Right ventricle myocardium inferior (tissue), 1 donor: ENCODE measurements at regions not wholly inside any gene's neighbourhood (a gene's known extent, or its start where the extent isn't known, plus 50 kb on each side); places are given as distances from the start of the nearest gene placed in this dataset.
A peak's percentile ranks its signal among the peaks of the same experiment; 100 is the strongest.

Source experiments
- ATAC-seq: fragments of 200-7000 bp; cut with Tn5 transposase; one replicate; pipeline ENCODE4 v1.9.1; 2020; ENCODE audit warnings: mild to moderate bottlenecking, moderate library complexity
- DNase-seq: peaks from one replicate; pipeline ENCODE4 v3.0.0; 2021; ENCODE audit errors: missing footprints
- intact Hi-C: fragments of 100-400 bp; cut with DNase I; formaldehyde crosslinking; loops from one replicate; pipeline ENCODE4 v1.11.0; 2022
- donor health status: DM: no; HTN: yes; CAD: no; lungs with severe emphysema.

DNA sequence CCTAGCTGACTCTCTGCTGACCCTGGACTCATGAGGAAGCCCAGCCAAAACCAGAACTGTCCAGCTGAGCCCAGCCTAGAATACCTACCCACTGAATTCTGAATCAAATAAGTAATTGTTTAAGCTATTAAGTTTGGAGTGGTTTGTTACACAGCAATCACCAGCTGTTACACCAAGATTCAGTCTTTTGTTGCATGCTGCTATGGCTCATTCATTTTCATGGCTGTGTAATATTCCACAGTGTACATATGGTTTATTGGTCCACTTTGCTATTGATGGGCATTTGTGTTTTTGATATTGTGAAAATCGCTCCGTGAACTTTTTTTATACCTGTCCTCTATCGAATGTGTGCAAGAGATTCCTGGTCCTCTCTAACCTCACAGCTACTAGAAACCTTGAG, 156.4 kb downstream of the FGF18 start:
- ATAC-seq (no peak), DNase-seq (no peak)
- intact Hi-C loops = no loop called here

DNA sequence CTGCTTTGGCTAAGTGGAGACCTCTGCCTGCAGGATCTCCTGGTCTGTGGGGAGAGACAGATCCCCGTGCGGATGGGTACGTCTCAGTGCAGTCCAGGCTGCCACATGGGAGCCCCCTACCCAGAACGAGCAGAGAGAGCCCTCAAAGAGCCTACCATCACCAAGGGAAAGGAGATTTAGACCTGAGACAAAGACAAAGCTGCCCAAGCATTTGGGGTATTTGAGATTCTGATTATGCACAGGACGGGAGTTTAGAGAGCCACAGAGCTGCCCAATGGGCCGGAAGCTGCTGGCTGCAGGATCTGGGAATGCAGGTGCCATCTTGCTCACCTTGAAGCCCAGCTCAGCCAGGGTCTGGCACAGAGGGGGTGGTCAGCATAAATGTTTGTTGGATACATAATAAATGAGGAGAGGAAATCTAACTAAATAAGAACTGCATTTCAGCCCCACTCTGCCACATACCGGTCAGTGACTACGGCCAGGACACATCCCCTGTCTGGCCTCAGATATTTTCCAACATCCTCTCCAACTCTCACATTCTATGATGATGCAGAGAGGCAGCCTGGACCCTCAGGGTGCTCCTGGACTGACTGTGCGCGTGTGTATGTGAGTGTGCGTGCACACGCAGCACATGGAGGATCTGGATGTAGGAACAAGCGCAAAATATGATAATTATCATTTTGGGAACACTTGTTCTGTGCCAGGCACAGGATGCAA, 157.8 kb downstream of the FGF18 start:
- DNase-seq (no peak), ATAC-seq (no peak)
- intact Hi-C loops = no loop called here

DNA sequence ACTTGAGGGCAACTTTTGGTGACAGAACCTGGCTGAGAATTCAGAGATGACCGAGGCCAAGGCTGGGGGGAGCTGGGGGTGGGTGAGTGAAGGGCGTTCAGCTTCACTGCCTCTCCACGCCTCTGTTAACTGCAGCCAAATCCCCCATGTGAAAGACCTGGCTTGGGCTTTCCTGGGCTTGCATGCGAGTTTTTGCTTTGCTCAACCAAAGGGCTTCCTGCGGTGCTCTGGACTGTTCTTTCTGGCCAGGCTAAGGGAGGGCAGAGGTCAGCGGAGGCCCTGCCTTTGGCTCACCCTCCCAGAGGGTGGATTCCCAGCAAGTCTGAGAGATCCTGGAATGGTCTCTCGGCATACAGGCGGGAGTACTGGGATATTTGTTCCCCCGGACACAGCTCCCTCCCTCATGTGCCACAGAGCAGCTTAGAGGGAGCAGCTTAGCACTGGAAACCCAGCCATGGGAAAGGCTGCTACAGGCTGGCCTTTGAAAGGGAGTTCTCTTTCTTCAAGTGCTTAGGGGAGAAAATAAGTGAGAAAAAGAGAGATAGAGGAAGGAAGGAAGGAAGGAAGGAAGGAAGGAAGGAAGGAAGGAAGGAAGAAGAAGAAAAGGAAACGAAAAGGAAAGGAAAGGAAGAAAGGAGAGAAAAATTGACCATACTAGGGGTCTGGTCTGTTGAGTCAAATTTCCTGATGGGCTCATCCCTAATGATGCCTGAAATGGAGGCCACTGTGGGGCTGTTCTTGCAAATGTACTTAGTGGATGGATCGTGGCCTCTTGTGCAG, 158.8 kb downstream of the FGF18 start:
- intact Hi-C loops = loop anchor here (2.0 kb wide), 1 partner anchor 155 kb away; no protein-coding TSS in a partner anchor
- peak; percentile 72 for DNase-seq
- ATAC-seq = peak; percentile 71

DNA sequence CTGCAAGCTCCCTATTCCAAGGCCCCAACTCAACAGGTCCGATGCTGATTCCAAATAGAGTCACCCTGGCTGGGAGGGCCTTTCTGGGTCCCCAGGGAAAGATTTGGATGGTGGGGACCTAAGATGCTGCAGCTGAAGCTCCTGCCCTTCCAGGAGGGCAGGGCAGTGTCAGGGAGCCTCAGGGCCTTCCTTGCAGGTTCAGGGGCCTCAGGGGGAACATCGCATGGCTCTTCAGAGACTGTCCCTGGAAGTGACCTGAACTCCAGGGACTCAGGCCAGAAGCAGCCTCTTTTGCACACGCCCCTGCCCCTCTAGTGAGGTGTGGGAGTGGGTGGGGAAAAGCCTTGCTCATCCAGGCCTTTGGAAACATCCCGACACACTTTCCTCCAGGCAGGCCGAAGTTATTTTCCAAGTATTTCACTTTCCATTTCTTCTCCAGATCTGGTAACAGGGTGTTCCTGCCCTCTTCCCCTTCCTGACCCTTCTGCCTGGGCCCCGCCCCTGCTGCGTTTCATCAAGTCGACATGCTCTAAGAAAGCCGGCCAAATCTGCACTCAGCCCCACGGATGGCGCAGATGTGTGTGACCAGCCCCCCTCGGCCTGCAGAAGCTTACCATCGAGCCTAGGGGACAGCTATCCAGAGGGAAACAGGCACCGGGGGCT, 159.5 kb downstream of the FGF18 start:
- peak; percentile 70 for ATAC-seq
- intact Hi-C loops = loop anchor here (2.0 kb wide), 1 partner anchor 156 kb away; no protein-coding TSS in a partner anchor
- DNase-seq = peak; percentile 83

DNA sequence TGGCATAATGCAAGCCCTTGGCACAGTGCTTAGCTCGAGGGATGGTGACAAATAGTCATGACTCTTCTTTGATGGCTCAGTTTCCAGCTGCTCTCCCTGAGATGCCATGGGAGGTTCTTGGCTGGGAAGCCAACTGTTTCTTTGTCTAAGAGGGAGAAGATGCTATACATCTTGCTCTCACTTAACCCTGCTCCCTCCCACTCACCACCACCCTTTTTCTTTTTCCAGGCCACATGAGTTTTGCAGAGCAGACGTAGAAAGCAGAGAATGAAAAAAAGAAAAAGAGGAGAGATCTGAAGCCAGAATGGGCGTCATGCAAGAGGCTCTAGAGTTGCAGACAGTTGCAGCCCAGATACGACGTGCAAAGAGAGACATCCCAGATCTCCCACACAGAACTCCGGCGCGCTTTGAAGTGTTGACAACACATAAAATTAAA, 160.5 kb downstream of the FGF18 start:
- no peak for DNase-seq
- intact Hi-C loops = loop anchor here (2.0 kb wide), 2 partner anchors 157 kb away; no protein-coding TSS in a partner anchor
- peak; percentile 67 for ATAC-seq

DNA sequence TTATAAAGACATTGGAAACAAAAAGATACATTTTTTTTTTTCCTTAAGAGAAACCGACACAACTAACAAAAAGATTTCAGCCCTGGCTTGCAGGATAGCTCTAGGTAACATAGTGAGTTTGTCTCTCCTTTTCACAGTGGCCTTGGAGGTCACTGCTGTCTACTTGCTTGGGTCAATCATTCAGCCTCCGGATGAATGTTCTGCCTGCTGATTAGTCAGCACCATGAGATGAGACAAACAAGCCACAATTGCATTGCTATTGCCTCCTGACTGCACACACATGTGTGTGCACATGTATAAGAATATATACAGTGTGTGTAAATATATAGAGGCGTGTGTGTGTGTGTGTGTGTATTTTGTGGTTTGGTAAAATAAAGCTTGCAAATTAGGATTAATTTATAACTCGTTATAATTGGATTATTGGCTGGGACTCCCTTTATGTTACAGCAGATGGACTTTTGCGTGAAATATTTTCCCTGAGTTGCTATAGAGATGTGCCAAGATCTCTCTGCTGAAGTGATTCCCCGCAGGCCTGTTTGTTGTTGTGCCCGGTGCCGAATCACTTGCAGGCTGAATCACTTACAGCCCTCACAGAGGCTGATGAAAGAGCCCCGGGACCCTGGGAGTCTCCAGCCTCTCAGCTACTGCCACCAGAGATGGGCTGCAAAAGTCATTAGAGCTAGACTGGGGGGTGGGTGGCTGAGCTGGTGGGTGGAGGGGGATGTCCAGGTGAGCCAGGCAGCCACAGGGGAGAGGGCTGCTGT, 161.2 kb downstream of the FGF18 start:
- DNase-seq = no peak
- intact Hi-C loops = loop anchor here (2.0 kb wide), 1 partner anchor 156 kb away; no protein-coding TSS in a partner anchor

DNA sequence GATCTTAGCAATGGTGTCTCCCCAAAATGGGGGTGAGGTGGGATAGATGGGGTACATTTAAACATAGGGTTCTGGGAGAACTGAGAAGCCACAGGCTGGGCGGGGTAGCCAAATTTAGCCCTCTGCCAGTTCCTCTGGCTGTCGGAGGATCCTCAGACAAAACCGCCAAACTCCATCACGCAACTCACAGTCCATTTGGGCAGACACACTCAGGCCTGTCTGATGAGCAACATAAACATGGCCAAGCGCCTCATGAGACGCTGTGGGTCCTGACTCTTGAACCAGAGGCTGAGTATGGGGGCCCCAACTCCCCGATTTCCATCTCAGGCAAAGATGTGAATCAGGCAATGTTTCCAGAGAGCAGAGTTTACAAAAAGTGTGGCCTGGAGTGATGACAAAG, 162.3 kb downstream of the FGF18 start:
- DNase-seq (no peak), ATAC-seq (no peak)
- intact Hi-C loops = loop anchor here (2.0 kb wide), 1 partner anchor 155 kb away; no protein-coding TSS in a partner anchor

More for the DNA sequence above, 161.2 kb downstream of the FGF18 start:
- peak; percentile 35 for ATAC-seq

DNA sequence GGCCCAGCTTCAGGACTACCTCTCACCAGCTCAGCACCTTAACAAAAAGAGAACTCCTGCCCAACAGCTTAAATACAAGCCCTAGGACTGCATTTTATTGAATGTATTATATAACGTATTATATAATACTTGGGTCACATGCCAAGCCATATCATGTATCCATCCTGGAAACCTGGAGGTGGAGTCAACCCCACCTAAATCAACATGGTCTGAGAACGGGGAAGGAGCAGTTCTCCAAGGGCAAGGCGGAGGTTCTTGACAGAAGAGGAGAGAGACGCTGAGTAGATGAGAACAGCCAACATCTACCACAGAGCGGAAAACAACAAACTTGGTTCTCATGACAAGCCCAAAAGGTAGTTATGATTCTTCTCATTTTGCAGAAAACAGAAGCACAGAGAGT, 163.4 kb downstream of the FGF18 start:
- intact Hi-C loops = no loop called here
- no peak for ATAC-seq

DNA sequence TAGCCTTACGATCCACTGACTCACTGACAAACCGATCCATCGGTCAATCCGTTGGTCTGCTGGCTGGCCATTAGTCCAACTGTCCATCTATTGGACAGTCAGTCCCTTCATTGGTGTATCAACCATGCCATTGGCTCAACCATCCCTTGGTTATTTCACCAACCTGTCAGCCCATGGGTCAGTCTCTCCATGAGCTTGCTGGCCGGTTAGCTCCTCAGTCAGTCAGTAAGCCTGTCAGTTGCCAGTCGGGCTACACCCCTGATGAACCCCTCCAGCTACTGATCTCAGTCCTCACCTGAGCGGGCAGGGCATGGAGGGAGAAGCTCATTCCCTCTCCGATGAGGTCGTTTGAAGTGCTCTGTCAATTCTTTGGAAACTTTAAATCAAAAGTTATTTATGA, 166.5 kb downstream of the FGF18 start:
- intact Hi-C loops = no loop called here
- DNase-seq (no peak), ATAC-seq (no peak)

More for the DNA sequence above, 163.4 kb downstream of the FGF18 start:
- DNase-seq = no peak

DNA sequence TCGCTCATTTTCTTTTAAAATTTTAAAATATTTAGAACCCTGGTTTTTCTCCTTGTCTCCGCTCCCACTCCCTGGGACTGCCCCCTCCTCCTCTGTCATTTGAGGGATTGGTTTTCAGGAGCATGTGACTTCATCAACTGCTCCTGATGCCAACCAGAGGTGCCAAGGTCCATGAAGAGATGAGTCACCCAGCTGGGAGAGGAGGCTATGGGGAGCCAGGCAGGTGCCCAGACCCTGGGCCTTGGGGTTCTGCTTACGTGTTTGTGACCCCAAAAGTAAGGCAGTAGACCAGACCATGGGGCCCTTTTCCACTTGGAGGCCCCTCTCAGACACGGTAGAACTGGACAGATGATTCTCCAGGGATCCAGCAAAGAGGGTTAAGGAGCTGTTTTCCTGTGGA, 167.0 kb downstream of the FGF18 start:
- DNase-seq = no peak
- no peak for ATAC-seq
- intact Hi-C loops = no loop called here

DNA sequence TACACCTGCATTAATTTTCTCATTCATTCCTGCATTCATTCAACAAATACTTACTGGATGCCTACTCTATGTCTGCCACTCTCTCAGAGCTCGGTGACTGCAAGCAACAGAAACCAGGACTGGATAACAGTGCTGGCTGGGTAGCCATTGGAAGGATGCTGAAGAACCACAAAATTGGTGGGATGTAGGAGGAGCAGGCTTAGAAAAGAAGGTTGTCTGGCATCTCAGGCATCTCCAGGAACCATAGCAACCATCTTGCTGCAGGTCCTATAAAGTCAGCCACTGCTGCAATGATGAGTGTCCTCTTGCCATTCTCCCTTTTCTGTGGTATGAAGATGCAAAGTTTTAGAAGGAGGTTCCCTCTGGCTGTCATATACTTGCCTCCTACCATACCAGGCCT, 168.6 kb downstream of the FGF18 start:
- no peak for ATAC-seq
- intact Hi-C loops = no loop called here
- DNase-seq = no peak

DNA sequence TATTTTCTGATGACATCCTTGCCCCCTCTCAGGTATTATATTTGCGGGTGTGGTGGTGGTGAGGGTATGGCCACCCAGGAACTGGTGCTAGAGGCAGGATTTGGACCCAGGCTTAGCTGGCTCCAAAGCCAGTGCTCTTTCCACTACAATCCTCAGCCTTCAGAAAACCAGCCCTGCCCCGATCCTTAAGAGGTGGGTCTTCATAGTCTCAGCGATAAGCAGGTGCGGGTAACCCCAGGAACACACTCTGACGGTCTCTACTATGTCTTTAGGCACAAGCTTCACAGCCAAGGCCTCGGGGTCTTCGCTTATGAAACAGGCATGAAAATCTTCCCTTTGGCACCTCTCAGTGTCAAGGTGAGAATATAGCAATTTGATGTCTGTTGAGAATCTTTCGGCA, 169.3 kb downstream of the FGF18 start:
- ATAC-seq (no peak), DNase-seq (no peak)
- intact Hi-C loops = no loop called here

DNA sequence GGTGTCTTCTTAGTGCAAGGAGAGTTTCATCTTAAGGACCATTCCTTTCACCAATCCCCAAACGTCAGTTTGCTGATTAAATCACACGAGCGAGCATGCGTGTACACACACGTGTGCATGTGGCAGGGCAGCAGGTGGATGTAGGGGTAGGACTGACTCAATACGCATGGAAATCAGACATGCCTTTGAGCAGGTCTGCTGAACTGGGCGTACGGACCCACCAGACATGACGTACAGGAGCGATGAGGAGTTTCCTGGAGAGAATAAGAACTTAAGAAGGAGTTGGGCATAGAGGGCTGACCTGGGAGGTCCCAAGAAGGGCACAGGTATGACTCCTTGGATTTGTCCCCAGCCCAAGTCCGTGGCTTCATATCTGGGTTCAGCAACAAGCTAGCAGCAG, 170.0 kb downstream of the FGF18 start:
- ATAC-seq (no peak), DNase-seq (no peak)
- intact Hi-C loops = no loop called here

DNA sequence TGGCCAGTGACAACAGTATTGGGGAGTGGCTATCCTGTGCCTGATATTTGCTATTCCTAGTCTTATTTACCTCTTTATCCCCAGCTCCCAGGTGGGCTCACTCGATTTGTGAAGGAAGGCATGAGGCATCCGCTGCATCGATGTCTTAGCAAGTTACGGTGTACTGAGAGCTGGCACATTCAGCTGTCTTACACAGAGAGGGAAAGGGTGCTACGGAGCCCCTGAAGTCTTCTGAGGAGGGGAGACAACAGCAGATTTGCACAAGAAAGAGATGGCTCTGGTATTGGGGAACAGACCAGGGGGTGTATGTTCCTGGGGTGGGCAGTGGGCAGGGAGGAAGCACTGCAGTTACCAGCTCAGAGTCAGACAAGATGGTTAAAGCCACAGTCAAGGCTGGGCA, 172.6 kb downstream of the FGF18 start:
- intact Hi-C loops = no loop called here
- ATAC-seq (no peak), DNase-seq (no peak)

DNA sequence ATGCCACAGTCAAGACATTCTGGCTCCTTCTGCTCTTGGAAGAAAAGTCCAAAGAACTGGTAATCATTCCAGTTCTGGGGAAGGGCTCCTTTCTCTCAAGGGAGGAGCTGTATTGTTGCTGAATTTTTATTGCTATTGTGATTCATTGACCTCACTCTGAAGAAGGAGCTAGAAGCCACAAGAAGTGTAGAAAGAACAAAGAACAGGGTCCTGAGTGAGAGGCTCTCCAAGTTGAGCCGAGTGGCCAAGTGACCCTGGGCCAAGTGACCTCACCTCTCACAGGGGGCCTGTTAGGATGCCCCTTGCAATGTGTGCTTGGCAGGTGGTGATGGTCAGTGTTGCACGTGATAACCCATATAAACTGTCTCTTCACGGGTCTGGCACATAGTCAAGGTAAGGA, 173.3 kb downstream of the FGF18 start:
- intact Hi-C loops = no loop called here

DNA sequence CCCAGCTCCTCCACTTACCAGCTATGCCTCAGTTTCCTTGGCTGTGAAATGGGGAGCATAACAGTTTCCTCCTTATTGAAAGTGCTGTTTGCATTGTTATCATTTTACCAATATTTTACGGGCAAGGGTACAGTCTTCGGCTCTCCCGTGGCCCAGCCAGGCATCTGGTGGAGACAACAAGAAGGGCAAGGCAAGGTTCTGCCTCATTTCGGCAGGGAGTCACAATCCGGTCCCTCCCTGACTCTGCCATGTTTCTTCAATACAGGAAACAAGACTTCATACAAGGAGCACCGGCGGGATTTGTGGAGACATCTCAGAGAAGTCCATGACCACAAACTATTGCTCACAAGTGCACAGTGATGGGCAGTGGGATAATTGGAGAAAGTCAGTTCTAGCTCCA, 174.0 kb downstream of the FGF18 start:
- intact Hi-C loops = no loop called here
- ATAC-seq = no peak
- DNase-seq = no peak

More for the DNA sequence above, 173.3 kb downstream of the FGF18 start:
- ATAC-seq (no peak), DNase-seq (no peak)

DNA sequence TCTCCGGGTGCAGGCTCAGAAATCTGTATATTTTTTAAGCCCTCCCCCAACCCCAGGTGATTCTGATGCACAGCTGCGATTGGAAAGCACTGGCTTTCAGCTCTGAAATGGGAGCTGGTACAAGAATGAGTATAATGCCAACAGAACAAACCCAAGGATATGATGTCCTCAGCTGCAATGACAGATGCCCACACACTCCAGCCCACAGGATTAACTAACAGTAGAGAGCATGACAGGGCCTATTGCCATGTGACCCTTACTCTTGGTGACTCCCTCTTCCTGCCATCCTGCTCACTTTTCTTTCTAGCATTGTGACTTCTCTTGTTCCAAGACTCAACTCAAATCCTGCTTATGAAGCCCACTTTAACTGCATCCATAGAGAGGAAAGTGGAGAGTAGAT, 174.5 kb downstream of the FGF18 start:
- intact Hi-C loops = no loop called here
- no peak for ATAC-seq
- no peak for DNase-seq

DNA sequence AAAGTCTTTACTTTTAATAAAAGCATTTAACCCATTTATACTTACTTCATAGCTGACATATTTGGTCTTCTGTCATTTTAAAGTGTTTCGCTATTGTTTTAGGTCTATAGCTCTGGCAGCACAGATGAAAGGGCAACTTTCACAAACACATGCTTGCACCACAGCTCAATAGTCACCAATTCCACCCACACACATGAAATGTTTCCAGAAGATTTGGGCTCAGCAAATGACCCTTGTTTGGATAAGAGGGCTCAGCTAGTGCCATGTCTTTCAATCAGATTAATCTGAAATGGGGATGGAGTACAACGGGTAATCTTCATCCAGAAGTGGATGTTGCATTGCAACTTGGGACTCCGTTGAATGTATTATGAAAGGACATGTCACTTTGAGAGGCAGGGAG, 176.0 kb downstream of the FGF18 start:
- intact Hi-C loops = no loop called here
- DNase-seq = no peak
- no peak for ATAC-seq

DNA sequence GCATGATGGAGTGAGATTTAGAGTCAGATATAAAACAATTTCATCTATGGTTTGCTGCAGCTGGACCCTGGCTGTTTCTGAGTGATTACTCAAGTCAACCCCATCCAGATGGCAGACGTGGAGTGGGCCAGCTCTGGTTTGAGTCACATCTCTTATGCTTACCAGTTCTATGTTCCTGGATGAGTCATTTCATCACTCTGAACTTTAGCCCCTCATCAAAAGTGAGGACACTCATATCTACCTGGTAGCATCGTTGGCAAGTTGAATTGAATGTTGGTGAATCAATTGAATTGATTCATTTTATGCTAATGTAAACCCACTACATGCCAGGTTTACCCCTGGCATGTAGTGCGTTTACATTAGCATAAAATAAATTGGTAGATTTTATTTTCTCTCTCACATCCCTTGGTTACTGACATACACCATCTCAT, 176.4 kb downstream of the FGF18 start:
- no peak for ATAC-seq
- no peak for DNase-seq
- intact Hi-C loops = no loop called here
